Cerebellar cortex (tissue), 1 donor: ENCODE measurements at regions not wholly inside any gene's neighbourhood (a gene's known extent, or its start where the extent isn't known, plus 50 kb on each side); places are given as distances from the start of the nearest gene placed in this dataset.

Source experiments
- DNase-seq: peaks from one replicate; pipeline ENCODE4 v3.0.0-alpha.2; 2015; ENCODE audit warnings: low spot score

DNA sequence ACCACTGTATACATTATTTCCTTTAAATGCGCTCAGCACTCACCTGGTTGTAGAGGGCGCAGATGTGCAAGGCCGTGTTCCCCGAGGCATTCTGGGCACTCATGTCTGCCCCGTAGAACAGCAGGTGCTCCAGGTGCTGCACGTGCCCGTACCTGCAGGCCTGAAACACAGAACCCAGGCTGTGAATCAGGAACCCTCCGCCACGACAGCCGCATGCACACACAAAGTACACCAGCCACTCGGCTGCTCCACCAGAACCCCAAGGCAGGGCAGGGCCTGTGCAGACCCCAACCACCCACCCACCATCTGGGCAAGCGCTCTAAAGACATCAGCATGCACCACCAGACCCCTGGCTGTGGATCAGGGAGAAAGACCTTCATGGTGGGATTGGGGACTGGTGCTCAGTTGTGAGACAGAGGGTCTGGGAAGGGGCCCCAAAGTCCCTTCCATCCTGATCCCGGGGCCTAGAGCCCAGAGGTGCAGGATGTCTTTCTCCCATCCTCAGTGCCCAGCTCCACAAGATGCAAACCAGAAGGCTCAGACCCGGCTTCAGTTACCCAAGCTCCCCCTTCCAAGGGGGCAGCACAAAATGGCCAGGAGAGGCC, 177.2 kb downstream of the SHANK2 start:
- no peak for DNase-seq

DNA sequence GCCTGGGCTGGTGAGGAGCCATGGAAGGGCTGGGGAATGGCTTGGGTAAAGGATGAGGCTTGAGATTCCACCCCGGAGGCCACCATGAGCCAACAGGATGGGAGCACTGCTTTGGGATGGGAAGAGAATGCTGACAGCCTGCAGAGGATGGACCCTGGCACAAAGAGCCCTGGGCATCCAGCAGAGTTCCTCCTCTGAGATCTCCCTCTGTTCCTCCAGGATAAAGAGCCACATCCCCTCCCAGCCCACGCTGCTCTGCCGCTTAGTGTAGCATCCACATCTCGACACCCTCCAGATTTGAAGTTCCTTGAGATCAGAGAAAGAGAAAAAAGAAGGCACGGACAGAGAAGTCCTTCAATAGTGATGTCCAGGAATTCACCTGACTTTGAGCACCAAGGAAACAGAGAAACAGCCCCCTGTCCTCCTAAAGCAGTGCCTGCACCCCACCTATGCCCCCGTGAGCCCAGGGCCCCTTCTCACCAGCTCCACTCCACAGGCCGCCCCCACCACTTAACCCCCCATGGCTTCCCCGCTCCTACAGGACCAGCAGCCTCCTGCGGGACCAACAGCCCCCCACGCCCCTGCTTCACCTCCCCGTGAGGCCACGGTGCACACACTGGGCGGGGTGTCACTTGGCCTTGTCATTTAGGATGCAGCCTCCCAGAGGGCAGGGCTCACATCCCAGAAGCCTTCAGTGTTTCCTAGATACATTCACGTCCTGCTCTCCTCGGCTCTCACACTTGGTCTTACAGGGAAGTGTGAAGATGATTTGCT, 180.5 kb downstream of the SHANK2 start:
- no peak for DNase-seq

DNA sequence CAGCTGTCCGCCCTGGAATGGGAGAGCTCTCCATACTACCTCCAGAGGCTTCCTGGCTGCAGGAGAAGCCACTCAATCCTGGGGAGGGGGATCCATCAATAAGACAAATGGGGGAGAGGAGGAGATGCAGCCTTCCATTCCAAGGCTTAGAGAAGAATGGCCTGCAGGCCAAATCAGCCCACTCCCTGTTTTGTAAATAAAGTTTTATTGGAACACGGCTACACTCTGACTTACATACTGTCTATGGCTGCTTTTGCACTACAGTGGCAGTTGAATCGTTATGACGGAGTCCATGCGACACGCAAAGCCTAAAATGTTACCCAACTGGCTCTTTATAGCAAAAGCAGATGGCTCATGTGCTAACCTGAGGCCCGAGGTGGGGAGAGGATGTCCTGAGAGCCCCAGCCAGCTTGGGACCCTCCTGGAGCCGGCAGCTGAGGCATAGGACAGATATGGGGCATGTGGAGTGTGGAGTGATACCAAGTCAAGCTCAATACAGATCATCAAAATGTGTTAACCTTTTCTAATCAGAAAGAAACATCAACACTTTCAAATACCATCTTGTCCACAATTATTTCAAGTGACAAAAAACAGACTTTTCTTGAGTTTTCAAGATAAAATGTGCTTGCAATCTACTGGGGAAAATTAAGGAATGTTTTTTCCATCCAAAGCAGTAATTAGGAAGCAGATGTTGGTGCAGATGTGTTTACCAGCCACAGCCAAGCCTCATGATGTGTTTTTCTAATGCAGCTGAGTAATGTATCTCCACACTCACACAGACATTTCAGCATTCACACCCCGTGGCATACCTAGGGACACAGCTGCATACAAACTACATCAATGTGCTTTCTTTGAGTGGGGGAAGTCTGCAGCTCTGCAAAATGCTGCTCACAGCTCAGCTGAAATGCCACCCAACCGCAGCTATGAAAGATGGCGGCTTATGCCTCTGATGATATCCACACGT, 181.6 kb downstream of the SHANK2 start:
- DNase-seq: no peak

DNA sequence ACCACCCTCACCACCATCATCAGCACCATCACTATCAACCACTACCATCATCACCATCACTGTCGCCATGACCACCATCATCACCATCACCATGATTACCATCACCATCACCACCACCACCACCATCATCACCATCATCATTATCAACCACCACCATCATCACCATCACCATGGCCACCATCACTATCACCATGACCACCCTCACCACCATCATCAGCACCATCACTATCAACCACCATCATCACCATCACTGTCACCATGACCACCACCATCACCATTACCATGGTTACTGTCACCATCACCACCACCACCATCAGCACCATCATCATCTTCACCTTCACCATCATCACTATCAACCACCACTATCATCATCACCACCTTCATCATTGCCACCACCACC, 183.4 kb downstream of the SHANK2 start:
- DNase-seq: no peak

DNA sequence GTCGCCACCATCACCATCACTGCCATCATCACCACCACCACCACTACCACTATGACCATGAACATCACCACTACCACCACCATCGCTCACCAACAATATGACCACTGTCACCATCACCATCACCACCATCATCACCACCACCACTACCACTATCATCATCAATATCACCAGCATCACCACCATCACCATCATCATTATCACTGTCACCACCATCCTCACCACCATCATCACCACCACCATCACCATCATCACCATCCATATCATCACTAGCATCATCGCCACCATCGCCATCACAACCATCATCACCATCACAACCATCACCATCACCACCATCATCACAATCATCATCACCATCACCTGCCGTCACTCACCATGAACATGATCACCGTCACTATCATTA, 184.6 kb downstream of the SHANK2 start:
- DNase-seq: no peak

DNA sequence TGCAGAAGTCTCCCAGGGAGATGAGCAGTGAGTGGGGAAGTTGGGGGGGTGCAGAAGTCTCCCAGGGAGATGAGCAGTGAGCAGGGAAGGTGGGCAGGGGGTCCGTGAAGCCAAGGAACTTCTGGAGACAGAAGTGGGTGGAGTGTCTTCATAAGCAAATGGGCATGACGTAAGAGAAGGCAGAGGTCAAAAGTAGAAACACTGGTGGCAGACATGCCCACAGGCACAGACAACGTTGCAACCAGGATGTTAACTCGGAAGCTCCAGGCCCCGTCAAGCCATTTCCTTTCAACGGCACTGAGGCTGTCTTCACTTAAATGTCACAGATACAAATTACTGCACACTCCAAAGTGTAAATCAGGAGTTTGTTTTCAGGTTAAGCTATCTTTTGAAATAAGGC, 186.1 kb downstream of the SHANK2 start:
- no peak for DNase-seq

DNA sequence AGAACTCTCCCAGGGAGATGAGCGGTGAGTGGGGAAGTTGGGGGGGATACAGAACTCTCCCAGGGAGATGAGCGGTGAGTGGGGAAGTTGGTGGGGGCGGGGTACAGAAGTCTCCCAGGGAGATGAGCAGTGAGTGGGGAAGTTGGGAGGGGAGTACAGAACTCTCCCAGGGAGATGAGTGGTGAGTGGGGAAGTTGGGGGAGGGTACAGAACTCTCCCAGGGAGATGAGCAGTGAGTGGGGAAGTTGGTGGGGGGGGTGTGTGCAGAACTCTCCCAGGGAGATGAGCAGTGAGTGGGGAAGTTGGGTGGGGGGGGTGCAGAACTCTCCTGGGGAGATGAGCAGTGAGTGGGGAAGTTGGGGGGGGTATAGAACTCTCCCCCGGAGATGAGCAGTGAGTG, 186.5 kb downstream of the SHANK2 start:
- DNase-seq: no peak

DNA sequence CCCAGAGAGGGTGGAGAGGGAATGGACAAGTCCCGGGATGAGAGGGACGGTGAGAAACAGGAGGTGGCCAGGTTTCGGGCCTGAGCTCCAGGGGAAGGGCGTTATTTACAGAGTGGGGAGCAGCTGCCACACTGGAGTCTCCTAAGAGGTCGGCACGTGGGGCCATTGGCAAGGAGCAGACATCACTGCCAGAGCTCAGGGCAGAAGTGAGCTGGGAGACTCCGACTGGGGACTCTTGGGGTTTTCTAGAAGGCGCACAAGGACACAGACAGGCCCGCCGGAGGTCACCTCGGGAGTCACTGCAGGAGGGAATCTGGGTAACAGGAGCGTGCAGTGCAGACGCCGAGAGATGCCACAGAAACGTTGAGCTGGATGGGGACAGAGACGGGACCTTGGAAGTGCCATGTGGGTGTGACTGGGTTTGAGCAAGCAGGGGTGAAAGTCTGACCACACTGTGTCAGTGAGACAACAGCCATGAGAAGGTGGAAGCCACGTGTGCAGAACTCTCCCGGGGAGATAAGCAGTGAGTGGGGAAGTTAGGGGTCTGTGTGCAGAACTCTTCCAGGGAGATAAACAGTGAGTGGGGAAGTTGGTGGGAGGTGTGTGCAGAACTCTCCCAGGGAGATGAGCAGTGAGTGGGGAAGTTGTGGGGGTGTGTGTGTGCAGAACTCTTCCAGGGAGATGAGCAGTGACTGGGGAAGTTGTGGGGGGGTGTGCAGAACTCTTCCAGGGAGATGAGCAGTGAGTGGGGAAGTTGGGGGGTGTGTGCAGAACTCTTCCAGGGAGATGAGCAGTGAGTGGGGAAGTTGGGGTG, 187.5 kb downstream of the SHANK2 start:
- DNase-seq: no peak

DNA sequence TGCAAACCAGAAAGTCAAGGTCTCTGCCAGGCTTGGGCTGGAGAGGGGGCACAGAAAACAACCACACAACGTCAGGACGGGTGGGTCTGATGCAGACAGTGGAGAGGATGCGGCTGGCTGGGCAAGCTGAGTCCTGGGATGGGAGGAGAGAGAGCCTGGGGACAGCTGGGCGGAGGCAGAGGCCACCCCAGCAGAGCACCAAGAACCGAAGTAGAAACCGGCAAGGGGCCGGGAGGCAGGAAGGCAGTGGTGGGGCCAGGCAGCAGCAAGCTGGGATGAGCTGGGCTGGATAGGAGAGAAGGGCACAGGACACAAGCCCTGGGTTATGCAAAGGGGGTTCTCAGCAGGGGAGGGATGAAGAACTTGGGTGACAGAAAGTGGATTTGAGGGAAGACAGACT, 188.2 kb downstream of the SHANK2 start:
- DNase-seq: no peak

DNA sequence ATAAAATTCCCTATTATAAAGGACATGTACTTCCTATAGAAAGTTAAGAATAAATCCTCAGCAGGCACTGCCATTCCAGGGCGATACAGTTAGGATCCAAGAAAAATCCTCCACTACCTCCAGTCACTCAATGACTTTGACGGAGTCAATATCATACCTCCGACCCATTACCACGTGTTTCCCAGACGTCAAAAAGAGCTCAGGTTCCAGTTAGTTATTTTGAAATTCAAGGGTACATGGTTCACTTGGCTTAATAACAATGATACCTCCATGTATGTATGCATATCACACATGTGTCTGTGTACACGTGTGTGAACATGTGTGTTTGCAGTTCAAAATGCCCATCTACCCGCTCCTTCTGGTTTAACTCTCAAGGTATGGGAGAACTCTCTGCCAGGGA, 189.2 kb downstream of the SHANK2 start:
- no peak for DNase-seq

DNA sequence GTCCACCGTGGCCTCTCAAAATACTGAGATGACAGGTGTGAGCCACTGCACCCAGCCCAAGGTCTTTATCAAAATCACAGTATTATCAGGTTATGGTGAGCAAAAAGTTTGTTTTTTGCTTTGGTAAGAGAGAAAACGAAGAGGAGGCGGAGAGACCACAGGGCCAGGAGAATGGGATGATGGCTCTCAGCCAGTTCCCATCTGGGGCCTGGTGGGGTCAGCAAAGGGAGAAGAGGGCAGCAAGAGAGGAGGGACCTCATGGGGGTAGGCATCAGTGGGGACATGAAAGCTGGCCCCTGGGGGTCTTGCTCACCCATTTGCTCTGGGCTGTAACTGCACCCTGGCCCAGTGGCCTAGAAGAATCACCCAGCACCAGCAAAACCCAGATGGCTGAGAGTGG, 190.2 kb downstream of the SHANK2 start:
- DNase-seq: no peak

DNA sequence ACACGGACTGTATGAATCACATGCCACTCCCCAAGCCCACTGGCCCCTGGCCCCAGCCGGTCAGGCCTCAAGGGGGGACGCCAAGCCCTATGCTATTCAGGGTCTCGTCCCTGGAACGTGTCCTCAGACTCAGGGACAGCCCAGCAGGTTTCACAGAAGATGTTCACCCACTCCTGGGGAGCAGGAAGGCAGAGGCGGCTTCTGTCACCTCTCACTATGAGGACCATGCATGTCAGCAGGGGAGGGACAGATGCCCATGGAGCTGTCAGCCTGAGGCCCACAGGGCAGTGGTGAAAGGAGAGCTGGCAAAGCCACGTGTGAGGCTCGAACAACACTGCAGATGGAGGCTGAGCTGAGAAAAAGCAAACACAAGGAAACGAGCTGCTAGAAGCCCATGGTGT, 192.0 kb downstream of the SHANK2 start:
- DNase-seq: no peak

DNA sequence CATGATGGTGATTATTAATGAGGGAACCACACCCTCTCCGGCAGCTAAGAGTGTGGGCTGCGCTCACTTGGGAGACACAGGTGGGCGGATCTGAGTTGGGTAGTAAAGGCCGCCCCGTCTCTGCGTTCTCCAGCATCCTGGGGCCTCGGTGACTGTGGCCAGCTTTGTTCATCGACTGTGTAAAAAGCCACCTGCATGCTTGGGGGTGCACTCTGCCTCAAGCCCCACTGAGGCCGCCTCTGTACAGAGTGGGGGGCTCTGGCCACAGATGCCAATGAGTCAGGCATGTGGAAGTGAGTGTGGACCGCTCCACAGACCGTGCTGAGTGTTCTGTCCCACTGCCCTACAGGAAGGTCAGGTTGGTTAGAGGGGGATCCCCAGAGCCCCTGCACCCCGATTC, 192.7 kb downstream of the SHANK2 start:
- no peak for DNase-seq

DNA sequence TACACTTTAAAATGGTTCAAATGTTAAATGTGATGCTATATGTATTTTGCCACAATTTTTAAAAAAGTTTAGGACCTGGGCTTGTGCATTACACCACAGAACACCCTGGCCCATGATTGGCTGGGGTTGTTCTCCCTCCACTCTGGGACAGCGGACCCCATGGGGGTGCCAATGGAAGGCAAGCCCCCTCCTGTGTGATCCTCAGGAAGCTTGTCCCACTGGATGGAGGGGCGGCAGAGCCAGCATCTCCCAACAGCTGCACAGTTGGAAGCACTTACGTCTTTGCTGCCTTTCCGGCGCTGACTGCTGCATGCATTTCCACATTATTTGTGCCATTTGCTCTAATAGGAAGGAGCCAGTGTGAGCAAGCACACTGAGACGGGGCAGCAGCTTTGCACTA, 196.5 kb downstream of the SHANK2 start:
- no peak for DNase-seq
